ENCODE measurements at regions not wholly inside any gene's neighbourhood (a gene's known extent, or its start where the extent isn't known, plus 50 kb on each side); places are given as distances from the start of the nearest gene placed in this dataset.
A peak's percentile ranks its signal among the peaks of the same experiment; 100 is the strongest.

- DNase-seq (ENCODE audit: low read depth), result no peak
Observed at GRCh38 chr1:29584362-29584761, 348.0 kb downstream of the PTPRU start.

- no peak for DNase-seq (ENCODE audit: low read depth)
Observed at GRCh38 chr1:29583727-29584126, 347.4 kb downstream of the PTPRU start.

GRCh38 chr1:29581256-29581655, 344.9 kb downstream of the PTPRU start:
- DNase-seq (ENCODE audit: low read depth), result no peak

- peak; percentile 75 for DNase-seq (ENCODE audit: low read depth)
Observed at GRCh38 chr1:29579821-29580425, 343.6 kb downstream of the PTPRU start.

GRCh38 chr1:29577512-29577911, 341.2 kb downstream of the PTPRU start:
- no peak for DNase-seq (ENCODE audit: low read depth)

GRCh38 chr1:29576510-29576909, 340.2 kb downstream of the PTPRU start:
- DNase-seq (ENCODE audit: low read depth), result no peak

- DNase-seq (ENCODE audit: low read depth), result no peak
Observed at GRCh38 chr1:29575826-29576225, 339.5 kb downstream of the PTPRU start.

GRCh38 chr1:29575277-29575676, 339.0 kb downstream of the PTPRU start:
- no peak for DNase-seq (ENCODE audit: low read depth)

GRCh38 chr1:29574871-29575270, 338.5 kb downstream of the PTPRU start:
- no peak for DNase-seq (ENCODE audit: low read depth)

- peak; percentile 97 for DNase-seq (ENCODE audit: low read depth)
Observed at GRCh38 chr1:29569971-29570634, 333.8 kb downstream of the PTPRU start.

GRCh38 chr1:29567257-29567656, 330.9 kb downstream of the PTPRU start:
- DNase-seq (ENCODE audit: low read depth), result no peak

- DNase-seq (ENCODE audit: low read depth), result no peak
Observed at GRCh38 chr1:29565490-29565889, 329.2 kb downstream of the PTPRU start.

GRCh38 chr1:29563571-29563970, 327.2 kb downstream of the PTPRU start:
- DNase-seq (ENCODE audit: low read depth), result no peak

GRCh38 chr1:29563092-29563491, 326.8 kb downstream of the PTPRU start:
- DNase-seq (ENCODE audit: low read depth), result no peak

GRCh38 chr1:29559056-29559455, 322.7 kb downstream of the PTPRU start:
- no peak for DNase-seq (ENCODE audit: low read depth)

- DNase-seq (ENCODE audit: low read depth), result no peak
Observed at GRCh38 chr1:29557701-29558600, 321.6 kb downstream of the PTPRU start.

- no peak for DNase-seq (ENCODE audit: low read depth)
Observed at GRCh38 chr1:29557066-29557465, 320.7 kb downstream of the PTPRU start.

- DNase-seq (ENCODE audit: low read depth), result no peak
Observed at GRCh38 chr1:29556657-29557056, 320.3 kb downstream of the PTPRU start.

GRCh38 chr1:29555043-29555620, 318.8 kb downstream of the PTPRU start:
- DNase-seq (ENCODE audit: low read depth), result no peak

- DNase-seq (ENCODE audit: low read depth), result no peak
Observed at GRCh38 chr1:29554208-29554778, 318.0 kb downstream of the PTPRU start.

GRCh38 chr1:29551123-29551936, 315.0 kb downstream of the PTPRU start:
- no peak for DNase-seq (ENCODE audit: low read depth)

Data from LHCN-M2 (cell line).